ENCODE measurements at regions not wholly inside any gene's neighbourhood (a gene's known extent, or its start where the extent isn't known, plus 50 kb on each side); places are given as distances from the start of the nearest gene placed in this dataset.
A peak's percentile ranks its signal among the peaks of the same experiment; 100 is the strongest.

GRCh38 chr4:43732829-43733426, 715.7 kb downstream of the KCTD8 start:
- DNase-seq (ENCODE audit: low read depth), result no peak
- TF ChIP-seq CTCF (IDR thresholded peaks at IDR 0.05; ENCODE audit: insufficient read depth, low read depth, low read length, missing control alignments), result no peak
- no peak overlapping the region for H3K4me3 ChIP-seq (ENCODE audit: low read depth, low read length)

- H3K4me3 ChIP-seq (ENCODE audit: low read depth, low read length), result no peak overlapping the region
- DNase-seq (ENCODE audit: low read depth), result no peak
- no peak for TF ChIP-seq CTCF (IDR thresholded peaks at IDR 0.05; ENCODE audit: insufficient read depth, low read depth, low read length, missing control alignments)
Measured at GRCh38 chr4:43742083-43742482, 706.5 kb downstream of the KCTD8 start.

- no peak for TF ChIP-seq CTCF (IDR thresholded peaks at IDR 0.05; ENCODE audit: insufficient read depth, low read depth, low read length, missing control alignments)
- DNase-seq (ENCODE audit: low read depth), result no peak
- H3K4me3 ChIP-seq (ENCODE audit: low read depth, low read length), result no peak overlapping the region
Measured at GRCh38 chr4:43754566-43754965, 694.0 kb downstream of the KCTD8 start.

- no peak for TF ChIP-seq CTCF (IDR thresholded peaks at IDR 0.05; ENCODE audit: insufficient read depth, low read depth, low read length, missing control alignments)
- no peak for DNase-seq (ENCODE audit: low read depth)
- H3K4me3 ChIP-seq (ENCODE audit: low read depth, low read length), result no peak overlapping the region
Measured at GRCh38 chr4:43757147-43757546, 691.5 kb downstream of the KCTD8 start.

- TF ChIP-seq CTCF (IDR thresholded peaks at IDR 0.05; ENCODE audit: insufficient read depth, low read depth, low read length, missing control alignments), result no peak
- H3K4me3 ChIP-seq (ENCODE audit: low read depth, low read length), result no peak overlapping the region
- DNase-seq (ENCODE audit: low read depth), result no peak
Measured at GRCh38 chr4:43758836-43759235, 689.8 kb downstream of the KCTD8 start.

- peak; percentile 58 for DNase-seq (ENCODE audit: low read depth)
- no peak for TF ChIP-seq CTCF (IDR thresholded peaks at IDR 0.05; ENCODE audit: insufficient read depth, low read depth, low read length, missing control alignments)
- peak overlapping the region; percentile 52 for H3K4me3 ChIP-seq (ENCODE audit: low read depth, low read length)
Measured at GRCh38 chr4:43763029-43763610, 685.5 kb downstream of the KCTD8 start.

GRCh38 chr4:43765514-43765913, 683.1 kb downstream of the KCTD8 start:
- no peak for TF ChIP-seq CTCF (IDR thresholded peaks at IDR 0.05; ENCODE audit: insufficient read depth, low read depth, low read length, missing control alignments)
- peak overlapping the region; percentile 52 for H3K4me3 ChIP-seq (ENCODE audit: low read depth, low read length)
- DNase-seq (ENCODE audit: low read depth), result peak; percentile 16

Data from GM12865 (cell line).